ENCODE measurements at regions not wholly inside any gene's neighbourhood (a gene's known extent, or its start where the extent isn't known, plus 50 kb on each side); places are given as distances from the start of the nearest gene placed in this dataset.

DNA sequence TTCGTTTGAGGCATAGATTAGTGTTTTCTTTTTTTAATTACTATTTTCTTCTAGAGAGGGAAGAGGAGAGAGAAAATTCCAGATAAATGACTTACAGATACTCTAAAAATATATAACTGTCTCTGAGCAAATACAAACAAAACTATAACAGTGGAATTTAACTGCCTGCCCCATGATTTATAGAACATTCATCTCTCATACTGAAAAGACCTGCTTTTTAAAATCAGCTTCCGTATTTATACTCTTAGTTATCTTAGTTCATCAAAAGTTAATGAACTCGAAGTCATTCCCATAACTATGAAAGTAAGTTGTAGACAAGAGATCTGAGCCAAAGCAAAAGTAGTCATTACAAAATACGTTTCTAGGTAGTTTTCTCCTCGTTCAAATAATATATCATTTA, 123.8 kb upstream of the DMRT1 start:
- H3K9me2 ChIP-seq, result no peaks in the 10 kb centered on the region
- TF ChIP-seq MEF2A (IDR thresholded peaks at IDR 0.05; ENCODE audit: borderline replicate concordance, low read depth), result no peak
- TF ChIP-seq RAD21 (IDR thresholded peaks at IDR 0.05; ENCODE audit: low read length), result no peak
- no peak for TF ChIP-seq JUND (IDR thresholded peaks at IDR 0.05)
- no peak for TF ChIP-seq REST (IDR thresholded peaks at IDR 0.05; ENCODE audit: low read depth, low read length)
- TF ChIP-seq ZBTB33 (IDR thresholded peaks at IDR 0.05; ENCODE audit: borderline replicate concordance, low read depth), result no peak
- no peak for TF ChIP-seq NFIC (IDR thresholded peaks at IDR 0.05; ENCODE audit: borderline replicate concordance)
- no peak for TF ChIP-seq POLR2AphosphoS5 (IDR thresholded peaks at IDR 0.05; ENCODE audit: low read depth, low read length)
- no peak for TF ChIP-seq USF2 (IDR thresholded peaks at IDR 0.05; ENCODE audit: borderline replicate concordance, low read depth, low read length)
- no peak for TF ChIP-seq GABPA (IDR thresholded peaks at IDR 0.05; ENCODE audit: low read depth)
- no peak for TF ChIP-seq YY1 (IDR thresholded peaks at IDR 0.05; ENCODE audit: low read depth)
- no peak for TF ChIP-seq TCF12 (IDR thresholded peaks at IDR 0.05)
- TF ChIP-seq MAX (IDR thresholded peaks at IDR 0.05; ENCODE audit: low read depth), result no peak
- no peak for TF ChIP-seq FOXJ3 (CRISPR knock-in tag; IDR thresholded peaks at IDR 0.05)
- 0 out of 2 replicates have a peak overlapping the region, but pooled peaks have one; percentile 24 for H2AFZ ChIP-seq (ENCODE audit: low read depth)
- peaks cover 11% of the 10 kb centered on the region for H3F3A ChIP-seq (replicated peaks; ENCODE audit: insufficient read depth)
- H3K27ac ChIP-seq (ENCODE audit: low read depth in 2 of 2, low read length in 1 of 2), result peak overlapping the region in 1 of 2 experiments; percentile 67; a peak in 2 of 4 replicates
- POLR2A ChIA-PET, result no interaction called here
- H3K4me2 ChIP-seq, result 0 out of 2 replicates have a peak overlapping the region, but pooled peaks have one; percentile 35
- WGBS (ENCODE audit: low lambda C conversion rate), result 37% methylated on average over 5 of the region's 5 CpGs
- H4K20me1 ChIP-seq (ENCODE audit: insufficient read depth), result no peaks in the 10 kb centered on the region
- no peak overlapping the region for H3K9ac ChIP-seq
- H3K4me1 ChIP-seq (ENCODE audit: control insufficient read depth in 1 of 2, insufficient read depth in 2 of 2, low read depth in 1 of 2, low read length in 1 of 2), result peaks cover 0 to 20% of the 10 kb centered on the region in 2 experiments; a peak in 1 of 4 replicates
- H3K79me2 ChIP-seq (ENCODE audit: insufficient read depth), result peaks cover 20% of the 10 kb centered on the region
- CTCF ChIA-PET, result no interaction called here
- H3K4me3 ChIP-seq (ENCODE audit: low read depth in 2 of 2, low read length in 1 of 2), result no peak overlapping the region
- no peak for DNase-seq
- H3K9me3 ChIP-seq, result no peaks in the 10 kb centered on the region
- peaks cover 0 to 6% of the 10 kb centered on the region in 2 experiments for H3K36me3 ChIP-seq (replicated peaks in 1 of 2; ENCODE audit: control insufficient read depth in 1 of 2, insufficient read depth in 2 of 2, low read length in 1 of 2)
- H3K27me3 ChIP-seq (ENCODE audit: insufficient read depth), result no peaks in the 10 kb centered on the region

All from SK-N-SH (cell line).